ENCODE measurements at regions not wholly inside any gene's neighbourhood (a gene's known extent, or its start where the extent isn't known, plus 50 kb on each side); places are given as distances from the start of the nearest gene placed in this dataset.
"Not testable (repeated sequence)": the region's sequence is repeated elsewhere in the genome, so short reads cannot be mapped to it uniquely, and the experiment has no call there.

- H3K4me3 Mint-ChIP-seq, H3K27ac Mint-ChIP-seq, H3K36me3 Mint-ChIP-seq: not testable (repeated sequence)
Observed at GRCh38 chr13:65321423-65321822, 1908.7 kb downstream of the PCDH9 start.

GRCh38 chr13:65314008-65314407, 1916.1 kb downstream of the PCDH9 start:
- ChIA-PET POLR2A (no interaction called here), CTCF (no interaction called here)
- H3K9me3 Mint-ChIP-seq: peaks cover 32% of the 10 kb centered on the region
- no peak overlapping the region for H3K4me3 Mint-ChIP-seq
- TF ChIP-seq, protein P1, sequence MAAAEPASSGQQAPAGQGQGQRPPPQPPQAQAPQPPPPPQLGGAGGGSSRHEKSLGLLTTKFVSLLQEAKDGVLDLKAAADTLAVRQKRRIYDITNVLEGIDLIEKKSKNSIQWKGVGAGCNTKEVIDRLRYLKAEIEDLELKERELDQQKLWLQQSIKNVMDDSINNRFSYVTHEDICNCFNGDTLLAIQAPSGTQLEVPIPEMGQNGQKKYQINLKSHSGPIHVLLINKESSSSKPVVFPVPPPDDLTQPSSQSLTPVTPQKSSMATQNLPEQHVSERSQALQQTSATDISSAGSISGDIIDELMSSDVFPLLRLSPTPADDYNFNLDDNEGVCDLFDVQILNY (CRISPR knock-in tag; IDR thresholded peaks at IDR 0.05): no peak
- TF ChIP-seq NR1H2 (CRISPR knock-in tag; IDR thresholded peaks at IDR 0.05): no peak
- TF ChIP-seq FOXP4 (CRISPR knock-in tag; IDR thresholded peaks at IDR 0.05): no peak
- TF ChIP-seq, protein P2, sequence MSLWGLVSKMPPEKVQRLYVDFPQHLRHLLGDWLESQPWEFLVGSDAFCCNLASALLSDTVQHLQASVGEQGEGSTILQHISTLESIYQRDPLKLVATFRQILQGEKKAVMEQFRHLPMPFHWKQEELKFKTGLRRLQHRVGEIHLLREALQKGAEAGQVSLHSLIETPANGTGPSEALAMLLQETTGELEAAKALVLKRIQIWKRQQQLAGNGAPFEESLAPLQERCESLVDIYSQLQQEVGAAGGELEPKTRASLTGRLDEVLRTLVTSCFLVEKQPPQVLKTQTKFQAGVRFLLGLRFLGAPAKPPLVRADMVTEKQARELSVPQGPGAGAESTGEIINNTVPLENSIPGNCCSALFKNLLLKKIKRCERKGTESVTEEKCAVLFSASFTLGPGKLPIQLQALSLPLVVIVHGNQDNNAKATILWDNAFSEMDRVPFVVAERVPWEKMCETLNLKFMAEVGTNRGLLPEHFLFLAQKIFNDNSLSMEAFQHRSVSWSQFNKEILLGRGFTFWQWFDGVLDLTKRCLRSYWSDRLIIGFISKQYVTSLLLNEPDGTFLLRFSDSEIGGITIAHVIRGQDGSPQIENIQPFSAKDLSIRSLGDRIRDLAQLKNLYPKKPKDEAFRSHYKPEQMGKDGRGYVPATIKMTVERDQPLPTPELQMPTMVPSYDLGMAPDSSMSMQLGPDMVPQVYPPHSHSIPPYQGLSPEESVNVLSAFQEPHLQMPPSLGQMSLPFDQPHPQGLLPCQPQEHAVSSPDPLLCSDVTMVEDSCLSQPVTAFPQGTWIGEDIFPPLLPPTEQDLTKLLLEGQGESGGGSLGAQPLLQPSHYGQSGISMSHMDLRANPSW (CRISPR knock-in tag; conservative IDR thresholded peaks at IDR 0.05; ENCODE audit: low read depth): no peak
- no peak for TF ChIP-seq MXD4 (CRISPR knock-in tag; IDR thresholded peaks at IDR 0.05; ENCODE audit: borderline replicate concordance)
- TF ChIP-seq ZNF671 (CRISPR knock-in tag; IDR thresholded peaks at IDR 0.05): no peak
- no peak for TF ChIP-seq ETV6 (CRISPR knock-in tag; IDR thresholded peaks at IDR 0.05)
- TF ChIP-seq NFE2L1 (CRISPR knock-in tag; IDR thresholded peaks at IDR 0.05): no peak
- TF ChIP-seq, protein P3, sequence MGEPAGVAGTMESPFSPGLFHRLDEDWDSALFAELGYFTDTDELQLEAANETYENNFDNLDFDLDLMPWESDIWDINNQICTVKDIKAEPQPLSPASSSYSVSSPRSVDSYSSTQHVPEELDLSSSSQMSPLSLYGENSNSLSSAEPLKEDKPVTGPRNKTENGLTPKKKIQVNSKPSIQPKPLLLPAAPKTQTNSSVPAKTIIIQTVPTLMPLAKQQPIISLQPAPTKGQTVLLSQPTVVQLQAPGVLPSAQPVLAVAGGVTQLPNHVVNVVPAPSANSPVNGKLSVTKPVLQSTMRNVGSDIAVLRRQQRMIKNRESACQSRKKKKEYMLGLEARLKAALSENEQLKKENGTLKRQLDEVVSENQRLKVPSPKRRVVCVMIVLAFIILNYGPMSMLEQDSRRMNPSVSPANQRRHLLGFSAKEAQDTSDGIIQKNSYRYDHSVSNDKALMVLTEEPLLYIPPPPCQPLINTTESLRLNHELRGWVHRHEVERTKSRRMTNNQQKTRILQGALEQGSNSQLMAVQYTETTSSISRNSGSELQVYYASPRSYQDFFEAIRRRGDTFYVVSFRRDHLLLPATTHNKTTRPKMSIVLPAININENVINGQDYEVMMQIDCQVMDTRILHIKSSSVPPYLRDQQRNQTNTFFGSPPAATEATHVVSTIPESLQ (CRISPR knock-in tag; IDR thresholded peaks at IDR 0.05): no peak
- no peak overlapping the region for H3K27ac Mint-ChIP-seq
- peaks cover 9% of the 10 kb centered on the region for H3K36me3 Mint-ChIP-seq
- no peaks in the 10 kb centered on the region for H3K4me1 Mint-ChIP-seq
- DNase-seq (ENCODE audit: low spot score) (no peak), ATAC-seq (peak; percentile 55; the same call in 1 of the 2 replicates)
- H3K27me3 Mint-ChIP-seq (ENCODE audit: low read depth): no peaks in the 10 kb centered on the region

More at GRCh38 chr13:65321423-65321822, 1908.7 kb downstream of the PCDH9 start:
- CTCF ChIA-PET; H3K4me1 Mint-ChIP-seq; H3K9me3 Mint-ChIP-seq; H3K27me3 Mint-ChIP-seq (ENCODE audit: low read depth); DNase-seq (ENCODE audit: low spot score); ATAC-seq; POLR2A ChIA-PET: not testable (repeated sequence)

DNA sequence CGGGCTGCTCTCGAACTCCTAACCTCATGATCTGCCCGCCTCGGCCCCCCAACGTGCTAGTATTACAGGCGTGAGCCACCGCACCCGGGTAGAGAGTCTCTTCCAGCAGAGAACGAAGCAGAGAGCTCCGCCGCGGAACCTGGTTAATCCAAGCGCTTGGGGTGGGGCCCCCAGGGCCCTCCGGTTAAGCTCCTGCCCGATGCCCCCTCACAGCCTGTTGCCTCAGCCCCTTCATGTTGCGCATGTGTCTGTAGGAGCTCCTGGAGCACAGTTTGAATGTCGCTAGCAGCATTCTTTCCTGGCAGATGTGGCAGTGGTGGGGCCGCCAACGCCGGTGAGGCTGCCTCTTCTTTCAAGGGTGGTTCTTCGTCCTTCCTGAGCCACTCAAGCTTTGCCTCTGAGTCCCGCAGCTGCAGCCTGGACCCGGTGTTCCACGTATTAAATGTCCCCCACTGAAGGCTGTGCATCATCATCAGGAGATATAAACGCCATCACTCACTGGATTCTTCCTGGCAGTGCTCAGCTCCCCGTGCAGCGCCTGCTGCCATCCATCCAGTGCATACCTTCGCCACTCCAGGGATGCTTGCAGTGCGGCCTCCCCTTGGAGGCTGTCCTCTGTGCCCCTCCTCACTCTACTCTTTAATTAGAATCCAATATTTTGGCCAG, 1919.3 kb downstream of the PCDH9 start:
- no peak for DNase-seq (ENCODE audit: low spot score)
- Mint-ChIP-seq H3K27ac (no peak overlapping the region), H3K4me1 (no peaks in the 10 kb centered on the region), H3K27me3 (ENCODE audit: low read depth) (no peaks in the 10 kb centered on the region), H3K36me3 (peaks cover 15% of the 10 kb centered on the region), H3K4me3 (no peak overlapping the region), H3K9me3 (peaks cover 40% of the 10 kb centered on the region)
- POLR2A ChIA-PET: no interaction called here
- CTCF ChIA-PET: no interaction called here
- no peak for ATAC-seq
- TF ChIP-seq SMAD4 (CRISPR knock-in tag; IDR thresholded peaks at IDR 0.05) (no peak), ETV6 (CRISPR knock-in tag; IDR thresholded peaks at IDR 0.05) (no peak), ELF4 (CRISPR knock-in tag; IDR thresholded peaks at IDR 0.05; ENCODE audit: low read depth) (no peak), ZBTB21 (CRISPR knock-in tag; IDR thresholded peaks at IDR 0.05; ENCODE audit: borderline replicate concordance) (no peak), GRHL2 (CRISPR knock-in tag; IDR thresholded peaks at IDR 0.05; ENCODE audit: insufficient replicate concordance, severe bottlenecking) (no peak), PRRX2 (CRISPR knock-in tag; IDR thresholded peaks at IDR 0.05) (no peak), ZMAT4 (CRISPR knock-in tag; IDR thresholded peaks at IDR 0.05) (no peak), JAZF1 (CRISPR knock-in tag; IDR thresholded peaks at IDR 0.05) (no peak), PREB (CRISPR knock-in tag; IDR thresholded peaks at IDR 0.05; ENCODE audit: borderline replicate concordance) (no peak), NR3C1 (CRISPR knock-in tag; conservative IDR thresholded peaks at IDR 0.05; ENCODE audit: low read depth) (no peak)
- TF ChIP-seq, protein P4, sequence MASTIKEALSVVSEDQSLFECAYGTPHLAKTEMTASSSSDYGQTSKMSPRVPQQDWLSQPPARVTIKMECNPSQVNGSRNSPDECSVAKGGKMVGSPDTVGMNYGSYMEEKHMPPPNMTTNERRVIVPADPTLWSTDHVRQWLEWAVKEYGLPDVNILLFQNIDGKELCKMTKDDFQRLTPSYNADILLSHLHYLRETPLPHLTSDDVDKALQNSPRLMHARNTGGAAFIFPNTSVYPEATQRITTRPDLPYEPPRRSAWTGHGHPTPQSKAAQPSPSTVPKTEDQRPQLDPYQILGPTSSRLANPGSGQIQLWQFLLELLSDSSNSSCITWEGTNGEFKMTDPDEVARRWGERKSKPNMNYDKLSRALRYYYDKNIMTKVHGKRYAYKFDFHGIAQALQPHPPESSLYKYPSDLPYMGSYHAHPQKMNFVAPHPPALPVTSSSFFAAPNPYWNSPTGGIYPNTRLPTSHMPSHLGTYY (CRISPR knock-in tag; IDR thresholded peaks at IDR 0.05): no peak
- TF ChIP-seq, protein P3 (CRISPR knock-in tag; IDR thresholded peaks at IDR 0.05): no peak
